B cell (primary cell): ENCODE measurements at regions not wholly inside any gene's neighbourhood (a gene's known extent, or its start where the extent isn't known, plus 50 kb on each side); places are given as distances from the start of the nearest gene placed in this dataset.

ENCODE experiments used
- ATAC-seq: fragments of 200-7000 bp; cut with Tn5 transposase; one replicate; pipeline ENCODE4 v1.10.0; 2021; ENCODE audit warnings: low read depth, mild to moderate bottlenecking, moderate number of reproducible peaks, moderate library complexity
- CTCF ChIA-PET: fragments of 350-600 bp; sonication (Branson Sonifier 250); formaldehyde crosslinking; loops from one replicate; lab custom pipeline; 2021; ENCODE audit warnings: antibody characterized with exemption, inconsistent platforms; lab: Charles Lee
- POLR2A ChIA-PET: fragments of 350-600 bp; sonication (Branson Sonifier 250); formaldehyde crosslinking; loops from one replicate; lab custom pipeline; 2021; ENCODE audit warnings: antibody characterized with exemption; lab: Charles Lee
- DNase-seq: peaks from one replicate; pipeline ENCODE4 v3.0.0; 2013
- H2AFZ ChIP-seq: 2 replicates; pipeline ENCODE4 v1.6.1; 2012; ENCODE audit warnings: mild to moderate bottlenecking, low read depth, low read length; ENCODE audit not compliant: insufficient read depth, poor library complexity, severe bottlenecking
- H3K27ac ChIP-seq, 2 donors: 1 replicate in 1 of 2; 2 replicates in 1 of 2; pipeline ENCODE4 v1.5.1; 2012 to 2013; ENCODE audit warnings: low read length in 2 of 2, mild to moderate bottlenecking in 2 of 2, moderate library complexity in 1 of 2
- H3K27me3 ChIP-seq, 4 experiments: fragments of 200-600 bp in 1 of 4; sonication (generic) in 1 of 4; replicated peaks in 1 of 4; 1 replicate in 2 of 4; 2 replicates in 2 of 4; pipeline versions ENCODE4 v1.6.1 to v1.7.0; 2013 to 2016; ENCODE audit warnings: low read length in 3 of 4, mild to moderate bottlenecking in 2 of 4, mixed read lengths in 1 of 4, moderate library complexity in 1 of 4; ENCODE audit not compliant: insufficient read depth in 4 of 4, control insufficient read depth in 3 of 4; ENCODE audit errors: control extremely low read depth in 1 of 4
- H3K36me3 ChIP-seq, 2 experiments: replicated peaks in 1 of 2; 1 replicate in 1 of 2; 2 replicates in 1 of 2; pipeline versions ENCODE4 v1.6.1 to v1.7.1; 2013; ENCODE audit warnings: low read length in 1 of 2; ENCODE audit not compliant: insufficient read depth in 2 of 2, control insufficient read depth in 1 of 2; ENCODE audit errors: control extremely low read depth in 1 of 2, extremely low read depth in 1 of 2
- H3K4me1 ChIP-seq, 2 donors: fragments of 200-600 bp in 1 of 2; sonication (generic) in 1 of 2; 1 replicate in 1 of 2; 2 replicates in 1 of 2; pipeline versions ENCODE4 v1.5.1 to v1.6.1; 2013 to 2017; ENCODE audit warnings: low read length in 2 of 2; ENCODE audit not compliant: control insufficient read depth in 2 of 2, insufficient read depth in 2 of 2
- H3K4me2 ChIP-seq: replicated peaks from 2 replicates; pipeline ENCODE3; 2012; ENCODE audit warnings: mild to moderate bottlenecking, low read depth, low read length; ENCODE audit not compliant: poor library complexity, severe bottlenecking
- H3K4me3 ChIP-seq, 5 experiments: fragments of 200-600 bp in 1 of 5; sonication (generic) in 1 of 5; 1 replicate in 3 of 5; 2 replicates in 2 of 5; pipeline versions ENCODE4 v1.5.1 to v1.7.0; 2011 to 2016; ENCODE audit warnings: low read length in 4 of 5, mild to moderate bottlenecking in 4 of 5, low read depth in 2 of 5, control low read depth in 1 of 5, moderate library complexity in 1 of 5; ENCODE audit not compliant: insufficient read depth in 1 of 5; ENCODE audit errors: control extremely low read depth in 1 of 5, extremely low read depth in 1 of 5
- H3K79me2 ChIP-seq: fragments of 200-600 bp; sonication (generic); one replicate; pipeline ENCODE4 v1.6.0; 2016; ENCODE audit warnings: low read length; ENCODE audit not compliant: control insufficient read depth, insufficient read depth
- H3K9ac ChIP-seq: fragments of 200-600 bp; sonication (generic); 2 replicates; pipeline ENCODE4 v1.6.1; 2017; ENCODE audit warnings: mild to moderate bottlenecking, low read length, moderate library complexity
- H3K9me3 ChIP-seq, 3 donors: one replicate each; pipeline versions ENCODE4 v1.6.1 to v1.7.1; 2013; ENCODE audit warnings: low read length in 2 of 3; ENCODE audit not compliant: control insufficient read depth in 2 of 3, insufficient read depth in 1 of 3; ENCODE audit errors: control extremely low read depth in 1 of 3
- H4K20me1 ChIP-seq: 2 replicates; pipeline ENCODE4 v1.6.0; 2012; ENCODE audit warnings: mild to moderate bottlenecking, low read length; ENCODE audit not compliant: insufficient read depth, control insufficient read depth, poor library complexity, severe bottlenecking
- H3K27ac Mint-ChIP-seq: one replicate; pipeline ENCODE4 v1.8.0; 2021; ENCODE audit warnings: mixed read lengths
- H3K27me3 Mint-ChIP-seq: one replicate; pipeline ENCODE4 v1.8.0; 2021; ENCODE audit warnings: mixed read lengths
- H3K4me1 Mint-ChIP-seq: one replicate; pipeline ENCODE4 v1.8.0; 2021; ENCODE audit warnings: mixed read lengths
- H3K4me3 Mint-ChIP-seq: one replicate; pipeline ENCODE4 v1.8.0; 2021; ENCODE audit warnings: mixed read lengths
- H3K9me3 Mint-ChIP-seq: one replicate; pipeline ENCODE4 v1.8.0; 2022; ENCODE audit warnings: mixed read lengths; ENCODE audit not compliant: insufficient read depth
- CTCF ChIP-seq: fragments of 200-600 bp; IDR thresholded peaks from one replicate; pipeline ENCODE4 v1.8.0; 2022; ENCODE audit warnings: antibody characterized with exemption, mild to moderate bottlenecking
- EZH2 ChIP-seq: IDR thresholded peaks from 2 replicates; pipeline ENCODE4 v1.6.1; 2012; ENCODE audit warnings: borderline replicate concordance, low read depth, mild to moderate bottlenecking, moderate library complexity, low read length; ENCODE audit not compliant: insufficient read depth, poor library complexity, severe bottlenecking
- WGBS: methylation state at CpG from one replicate; pipeline ENCODE4 v1.1.5; 2013; ENCODE audit warnings: missing lambda C conversion rate; ENCODE audit not compliant: insufficient coverage; 5-methylcytosine and 5-hydroxymethylcytosine counted together
- intact Hi-C: fragments of 100-400 bp; cut with micrococcal nuclease; formaldehyde crosslinking; loops from one replicate; pipeline ENCODE4 v1.10.0; 2022

DNA sequence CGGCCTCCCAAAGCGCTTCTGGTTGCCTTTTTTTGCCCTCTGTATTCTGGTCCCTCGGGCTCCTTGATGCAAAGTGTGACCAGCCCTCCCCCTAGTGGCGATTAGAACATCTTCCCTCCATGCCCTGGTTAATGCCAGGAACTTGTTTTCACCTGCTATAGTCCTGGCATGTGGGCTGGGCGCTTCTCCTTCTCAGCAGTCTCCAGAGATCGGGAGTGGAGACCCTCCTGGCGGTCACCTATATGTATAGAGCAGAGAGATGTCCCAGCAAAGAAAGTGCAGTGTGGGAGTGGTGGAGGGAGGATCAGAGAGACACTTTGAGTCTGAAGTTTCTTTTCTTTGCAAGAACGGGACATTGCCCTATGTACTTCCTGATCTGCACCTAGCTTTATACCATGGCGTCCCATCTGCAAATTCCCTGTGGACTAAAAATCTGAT, 264.1 kb downstream of the OTUD1 start:
- Histone ChIP-seq H3K9ac (no peak overlapping the region), H3K79me2 (no peaks in the 10 kb centered on the region), H3K27me3 (peaks cover 0 to 9% (median 2%) of the 10 kb centered on the region in 4 experiments), H3K36me3 (no peaks in the 10 kb centered on the region), H3K9me3 (no peaks in the 10 kb centered on the region), H3K27ac (no peak overlapping the region), H3K4me3 (no peak overlapping the region), H3K4me1 (no peaks in the 10 kb centered on the region), H4K20me1 (no peaks in the 10 kb centered on the region), H3K4me2 (no peak overlapping the region), H2AFZ (no peak overlapping the region)
- ChIA-PET CTCF (interaction anchor here (0.7 to 4.5 kb wide), 2 partner anchors 388 to 390 kb away, joined by 4 to 31 read pairs; no protein-coding TSS in a partner anchor), POLR2A (no interaction called here)
- WGBS: 6% methylated on average over 6 of the region's 9 CpGs
- ATAC-seq: peak; percentile 54
- no peak overlapping the region for H3K27ac Mint-ChIP-seq
- DNase-seq: peak; percentile 56
- no peaks in the 10 kb centered on the region for H3K9me3 Mint-ChIP-seq
- peaks cover 2% of the 10 kb centered on the region for H3K4me1 Mint-ChIP-seq
- H3K4me3 Mint-ChIP-seq: no peak overlapping the region
- intact Hi-C loops: loop anchor here (5.0 kb wide), 1 partner anchor 176 kb away; no protein-coding TSS in a partner anchor
- TF ChIP-seq EZH2: no peak
- peak; percentile 69 for TF ChIP-seq CTCF
- peaks cover 43% of the 10 kb centered on the region for H3K27me3 Mint-ChIP-seq

GRCh38 chr10:23715363-23715762, 276.5 kb downstream of the OTUD1 start:
- CTCF ChIA-PET: interaction anchor here (1.9 kb wide), 1 partner anchor 8 kb away, joined by 5 read pairs; no protein-coding TSS in a partner anchor
- H3K36me3 ChIP-seq: no peaks in the 10 kb centered on the region
- ATAC-seq (no peak), DNase-seq (no peak)
- Mint-ChIP-seq H3K4me1 (no peaks in the 10 kb centered on the region), H3K9me3 (no peaks in the 10 kb centered on the region), H3K27ac (no peak overlapping the region), H3K27me3 (peaks cover 3% of the 10 kb centered on the region), H3K4me3 (no peak overlapping the region)
- no peaks in the 10 kb centered on the region for H4K20me1 ChIP-seq
- H3K4me3 ChIP-seq: no peak overlapping the region
- no peaks in the 10 kb centered on the region for H3K79me2 ChIP-seq
- WGBS: no CpG with 5 or more reads among the region's 1 CpG
- H3K9ac ChIP-seq: no peak overlapping the region
- intact Hi-C loops: no loop called here
- H3K4me1 ChIP-seq: no peaks in the 10 kb centered on the region
- no peak overlapping the region for H3K4me2 ChIP-seq
- H3K27ac ChIP-seq: no peak overlapping the region
- H3K27me3 ChIP-seq: no peaks in the 10 kb centered on the region
- no peaks in the 10 kb centered on the region for H3K9me3 ChIP-seq
- no peak overlapping the region for H2AFZ ChIP-seq
- TF ChIP-seq CTCF: no peak
- no peak for TF ChIP-seq EZH2
- POLR2A ChIA-PET: no interaction called here
